IPS-NIHi11 (cell line): ENCODE measurements at regions not wholly inside any gene's neighbourhood (a gene's known extent, or its start where the extent isn't known, plus 50 kb on each side); places are given as distances from the start of the nearest gene placed in this dataset.

Experiments used
- DNase-seq: peaks from one replicate; pipeline ENCODE4 v3.0.0; 2012; ENCODE audit warnings: mixed read lengths, low spot score

DNA sequence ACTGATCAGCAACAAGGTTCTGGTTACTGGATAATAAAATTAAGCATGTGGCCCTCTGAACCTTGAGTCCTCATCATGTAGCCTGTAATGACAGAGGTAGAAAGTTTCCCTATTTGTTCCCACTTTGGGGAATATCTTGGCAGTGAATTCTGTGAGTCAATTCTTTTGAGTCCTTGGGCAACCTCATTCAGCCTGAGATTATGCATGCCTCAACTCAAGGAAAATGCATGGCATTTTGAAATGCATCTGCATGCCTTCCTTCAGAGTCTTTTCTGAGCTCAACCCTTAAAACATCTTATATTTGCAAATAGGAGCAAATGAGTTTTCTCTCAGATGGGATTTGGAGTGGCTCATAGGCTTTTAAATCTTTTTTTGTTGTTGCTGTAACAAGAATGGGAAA is 218.1 kb upstream of the CD180 start:
- DNase-seq = no peak

DNA sequence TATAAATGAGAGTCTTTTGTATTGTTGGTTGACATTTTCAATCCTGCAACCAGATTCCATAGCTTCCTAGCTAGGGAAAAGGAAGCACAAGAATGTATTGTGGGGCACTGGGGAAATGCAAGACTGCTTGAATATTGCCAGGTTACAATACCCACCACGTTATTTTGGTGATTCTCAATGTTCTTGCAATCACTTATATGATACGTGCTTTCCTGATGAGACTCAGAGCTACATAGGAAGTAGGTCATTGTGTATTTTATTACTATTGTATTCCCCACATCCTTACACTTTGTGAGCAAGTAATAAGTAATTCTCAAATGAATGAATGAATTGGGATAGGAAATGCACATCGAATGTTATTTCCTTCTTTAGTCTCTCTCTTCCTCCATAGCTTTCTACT is 217.1 kb upstream of the CD180 start:
- no peak for DNase-seq

DNA sequence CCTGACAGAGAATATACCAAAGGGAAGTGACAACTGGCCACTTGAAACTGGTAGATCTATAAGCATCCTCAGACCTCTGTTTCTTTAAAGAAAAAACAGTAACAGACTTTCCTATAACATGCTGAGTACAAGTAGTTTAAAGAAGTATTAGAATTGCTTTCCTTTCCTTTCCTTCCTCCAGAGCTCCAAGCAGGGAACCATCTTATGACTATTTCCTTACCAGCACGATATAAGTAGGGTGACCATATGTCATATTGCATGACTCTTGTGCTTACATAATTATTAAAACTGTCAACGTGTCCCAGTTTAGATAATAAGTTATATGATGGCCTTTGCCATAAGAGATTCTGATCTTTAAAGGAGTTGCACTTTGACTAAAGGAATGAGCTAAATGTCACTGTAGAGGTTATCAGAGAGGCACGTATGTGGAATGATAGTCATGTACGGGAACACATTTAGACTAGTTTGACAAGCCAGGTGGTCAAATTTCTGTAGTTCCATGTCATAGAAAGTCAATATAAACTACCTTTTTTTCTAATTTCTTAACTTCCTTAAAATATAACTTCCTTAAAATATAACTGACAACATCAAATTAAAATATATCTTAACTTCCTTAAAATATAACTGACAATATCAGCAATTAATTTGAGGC is 212.7 kb upstream of the CD180 start:
- DNase-seq = no peak

DNA sequence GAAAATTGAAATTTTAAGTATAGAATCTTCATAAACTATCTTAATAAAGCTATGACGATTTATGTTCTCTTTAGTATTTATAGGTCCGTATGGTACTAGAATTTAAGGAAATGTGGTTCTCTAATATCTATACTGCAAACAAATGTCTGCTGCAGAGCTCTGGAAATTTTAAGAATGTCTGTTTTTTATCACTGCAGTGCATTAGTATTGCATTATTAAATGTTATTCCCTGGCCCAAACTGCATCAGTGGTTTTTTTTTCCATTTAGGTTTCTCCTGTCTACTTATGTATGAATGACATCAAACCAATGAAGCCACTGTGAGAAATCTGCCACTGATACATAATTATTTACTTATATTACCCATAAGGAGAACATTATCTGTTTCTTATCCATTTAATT is 211.4 kb upstream of the CD180 start:
- DNase-seq = no peak

DNA sequence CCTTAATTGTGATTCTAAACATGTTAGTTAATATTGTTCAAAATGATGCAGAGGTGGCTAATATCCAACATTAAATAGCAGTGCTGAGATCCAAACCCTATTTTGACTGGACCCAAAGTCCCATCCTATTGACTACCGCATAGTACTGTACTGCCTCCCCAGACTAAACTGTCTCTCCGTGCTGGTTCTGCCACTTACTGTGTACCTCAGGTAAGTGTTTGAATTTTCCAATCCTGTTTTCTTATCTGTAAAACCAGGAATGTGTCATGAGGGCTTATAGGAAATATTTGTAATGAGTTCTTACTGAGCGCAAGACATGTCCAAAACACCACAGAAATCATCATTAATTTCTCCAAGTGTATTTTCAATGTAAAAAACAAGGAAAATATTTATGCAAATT is 209.2 kb upstream of the CD180 start:
- DNase-seq = no peak

DNA sequence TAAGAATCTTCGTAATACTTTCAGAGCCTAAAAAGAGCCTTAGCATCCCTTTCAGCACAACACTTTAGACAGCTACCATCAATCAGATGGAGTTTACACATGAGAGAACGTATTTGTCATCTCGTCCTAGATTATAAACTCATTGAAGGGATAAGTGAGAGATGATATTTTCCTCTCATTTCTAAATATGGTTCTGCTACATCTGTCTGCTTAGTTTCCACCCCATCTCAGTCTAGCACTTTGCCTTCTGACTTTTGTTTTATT is 208.4 kb upstream of the CD180 start:
- DNase-seq = no peak

DNA sequence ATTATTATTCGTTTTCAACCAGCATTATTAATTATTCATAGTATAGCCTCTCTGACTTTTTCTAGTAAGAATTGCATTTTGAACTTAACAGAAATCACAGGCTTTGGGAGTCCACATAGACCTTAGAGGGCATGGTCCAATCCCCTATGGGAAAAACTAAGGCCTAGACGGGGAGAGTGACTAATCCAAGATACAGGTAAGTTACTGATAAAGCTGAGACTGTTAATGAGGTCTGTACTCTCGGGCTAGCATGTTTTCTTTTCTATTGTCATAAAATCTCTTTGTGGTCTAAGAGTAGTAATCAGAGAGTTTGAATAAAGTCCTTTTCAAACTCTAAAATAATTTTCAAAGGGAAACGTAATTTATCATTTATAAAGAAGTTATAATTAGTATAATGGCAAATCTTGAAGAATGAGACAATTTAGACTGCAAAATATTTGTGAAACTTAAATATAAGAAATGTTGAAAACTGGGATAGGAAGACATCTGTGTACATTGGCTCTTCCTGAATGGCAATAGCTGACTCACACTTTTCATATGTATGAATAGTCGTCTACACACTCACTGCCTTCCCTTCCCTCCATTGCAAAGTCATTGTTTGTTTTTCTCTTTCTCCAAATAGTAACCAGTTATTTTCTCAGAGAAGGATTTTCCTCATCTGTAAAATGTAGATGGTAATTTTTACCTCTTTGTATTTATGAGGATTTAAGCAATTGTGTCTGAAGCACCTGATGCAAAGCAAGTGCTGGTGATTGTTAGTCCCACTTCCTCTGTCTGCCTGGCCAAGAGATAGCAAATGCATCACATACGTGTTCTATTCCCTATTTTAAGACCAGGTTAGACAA is 207.9 kb upstream of the CD180 start:
- DNase-seq = no peak

DNA sequence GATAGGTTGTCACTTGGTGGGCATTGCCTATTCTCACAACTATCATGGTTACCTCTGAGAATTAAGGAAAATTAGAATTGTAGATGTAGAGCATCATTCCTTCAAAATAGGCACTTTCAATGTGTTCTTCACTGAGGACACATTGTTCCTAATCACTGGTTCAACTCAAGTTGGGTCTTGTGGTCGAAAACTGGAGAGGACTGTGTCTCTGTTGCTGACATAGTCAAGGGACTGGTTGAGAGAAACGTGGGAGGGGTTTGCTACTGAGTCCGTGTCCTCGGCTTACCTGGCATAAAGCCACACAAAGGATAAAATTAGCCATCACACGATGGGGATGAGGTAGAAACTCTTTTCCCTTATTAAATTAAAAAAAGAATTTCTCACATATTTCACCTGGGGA is 205.9 kb upstream of the CD180 start:
- no peak for DNase-seq

DNA sequence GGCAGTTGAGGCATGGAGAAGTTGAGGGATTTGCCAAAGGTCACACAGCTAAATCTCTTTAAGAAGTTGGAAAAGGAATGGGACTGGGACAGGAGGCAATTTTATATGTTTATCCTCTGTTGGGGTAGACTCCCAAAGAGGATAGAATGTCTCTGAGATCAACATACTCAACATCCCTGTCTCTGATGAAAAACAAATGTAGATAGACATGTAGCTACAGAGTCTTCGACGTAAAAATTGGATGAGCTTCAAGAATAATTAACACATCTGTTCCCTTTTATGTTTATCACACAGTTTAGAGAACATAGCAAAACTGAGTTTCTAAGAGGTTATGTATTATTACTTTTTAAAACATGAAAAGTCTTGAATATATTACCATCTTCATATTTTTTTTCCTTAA is 204.6 kb upstream of the CD180 start:
- no peak for DNase-seq

DNA sequence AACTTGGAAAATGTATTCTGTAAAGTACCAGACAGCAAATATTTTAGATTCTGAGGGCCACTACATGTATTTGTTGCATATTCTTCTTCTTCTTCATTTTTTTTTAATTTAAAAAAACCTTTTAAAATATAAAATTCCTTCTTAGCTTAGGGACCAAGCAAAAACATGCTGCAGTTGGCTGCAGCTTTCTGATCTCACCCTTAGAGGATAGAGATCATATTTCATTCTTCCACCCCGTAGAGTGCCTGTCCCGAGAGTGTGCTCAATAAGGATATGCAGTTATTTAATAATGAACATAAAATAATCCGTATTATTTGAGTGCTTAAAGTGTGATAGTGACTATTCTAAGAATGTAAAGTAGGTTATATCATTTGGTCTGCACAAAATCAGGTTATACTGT is 204.2 kb upstream of the CD180 start:
- DNase-seq = no peak

DNA sequence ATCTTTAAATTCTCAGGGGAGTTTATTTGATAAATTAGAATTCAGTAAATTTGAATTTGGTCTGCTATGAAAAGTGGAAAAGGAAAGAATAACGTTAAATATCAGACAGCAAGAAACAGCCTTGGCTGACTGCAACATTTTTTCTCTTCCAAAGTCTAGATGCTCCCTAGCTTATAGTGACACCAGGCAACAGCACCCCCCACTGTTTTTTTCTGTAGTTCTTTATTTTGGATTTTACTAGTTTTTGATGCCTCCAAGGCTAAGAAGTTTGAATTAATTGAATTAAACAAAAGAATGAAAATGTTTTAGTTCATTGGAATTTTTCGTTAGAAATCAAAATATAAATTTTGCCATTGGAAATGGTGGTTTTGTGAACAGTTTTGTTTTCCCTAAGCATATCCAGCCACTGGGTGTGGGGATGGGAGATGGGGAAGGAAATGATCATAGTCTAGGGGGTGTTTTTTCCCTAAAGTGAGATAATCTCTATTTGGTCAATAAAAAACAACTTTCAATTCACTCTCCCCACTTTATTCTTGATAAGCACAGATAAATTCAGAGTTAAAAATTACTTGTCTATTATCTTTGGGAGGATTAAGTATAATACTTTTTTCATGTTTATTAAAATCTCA is 199.3 kb upstream of the CD180 start:
- no peak for DNase-seq

DNA sequence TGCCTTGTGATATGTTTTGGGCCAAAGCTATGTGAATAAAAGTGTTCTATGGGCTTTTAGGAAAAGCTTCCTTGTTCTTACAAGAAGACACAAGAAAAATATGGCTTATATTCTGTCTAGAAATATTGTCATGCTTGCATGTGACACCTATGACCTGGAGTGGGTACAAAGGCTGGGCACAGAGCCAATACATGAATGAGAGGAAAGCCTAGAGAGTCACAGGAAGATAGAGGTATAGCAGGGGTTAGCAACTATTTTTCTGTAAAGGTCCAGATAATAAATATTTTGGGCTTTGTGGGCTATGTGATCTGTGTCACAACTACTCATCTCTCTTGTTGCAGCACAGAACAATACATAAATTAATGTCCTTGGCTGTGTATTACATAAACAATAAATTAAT is 196.6 kb upstream of the CD180 start:
- DNase-seq = no peak

DNA sequence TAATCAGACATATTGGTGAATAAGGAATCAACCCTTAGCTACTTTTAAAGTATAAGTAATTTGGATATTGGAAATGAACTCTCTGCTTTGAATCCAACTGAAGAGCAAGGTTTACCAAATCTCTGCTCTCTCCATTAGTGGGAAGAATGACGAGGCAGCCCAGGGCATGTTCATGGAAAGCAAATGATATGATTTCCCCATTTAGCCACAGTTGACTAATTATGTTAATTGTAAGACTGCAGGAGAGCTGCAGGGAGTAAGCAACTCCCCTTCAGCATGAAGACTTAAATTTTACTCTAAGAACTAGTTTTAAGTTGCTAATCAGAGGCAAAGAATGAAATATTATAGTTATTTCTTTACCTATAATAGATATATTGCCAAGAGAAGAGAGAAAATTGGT is 194.3 kb upstream of the CD180 start:
- DNase-seq = no peak

DNA sequence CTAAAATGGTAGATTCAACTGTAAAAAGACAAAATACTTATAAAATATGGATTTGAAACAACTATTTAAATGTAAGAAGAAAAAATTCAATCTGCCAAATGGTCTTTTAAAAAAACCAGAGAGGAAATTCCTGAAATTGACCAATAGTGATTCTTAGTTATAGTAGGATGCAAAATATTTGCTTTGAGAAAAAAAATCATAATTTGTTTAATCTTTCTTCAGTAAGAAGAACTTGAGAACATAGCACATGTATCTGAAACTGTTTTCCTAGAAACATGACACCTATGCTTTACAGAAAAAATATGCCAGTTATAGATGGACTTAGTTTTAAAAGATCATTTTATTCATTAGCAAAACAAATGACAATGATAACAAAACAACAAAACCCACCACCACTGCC is 186.9 kb upstream of the CD180 start:
- no peak for DNase-seq

DNA sequence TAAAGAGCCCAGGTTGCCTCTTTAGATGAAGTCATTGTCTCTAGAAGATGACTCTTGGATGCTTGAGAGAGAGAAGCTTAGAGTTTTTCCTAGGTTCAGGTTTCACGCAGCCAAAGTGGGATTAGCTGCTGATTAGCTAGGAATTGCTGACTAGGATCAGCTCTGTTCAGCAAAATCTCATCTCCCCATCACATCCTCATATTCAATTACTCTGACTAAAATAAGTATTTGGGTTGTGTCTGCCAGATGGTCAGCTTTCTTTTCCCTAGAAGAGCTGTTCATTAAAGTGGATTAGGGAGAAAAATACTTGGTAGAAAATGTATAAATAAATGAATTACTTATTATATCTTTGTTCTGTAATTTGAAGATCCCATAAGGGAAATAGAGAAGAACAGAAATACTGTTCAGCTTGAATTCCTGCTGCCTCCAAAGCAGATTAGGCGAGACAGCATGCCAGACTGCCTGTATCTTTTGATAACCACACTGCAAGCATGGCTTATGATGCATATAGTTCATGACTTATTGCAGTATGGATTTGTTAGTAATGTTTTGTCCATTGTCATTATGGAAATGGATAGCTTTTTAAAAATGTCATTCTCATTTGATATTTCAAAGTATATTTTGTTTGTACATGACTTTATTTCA is 184.8 kb upstream of the CD180 start:
- DNase-seq = no peak

DNA sequence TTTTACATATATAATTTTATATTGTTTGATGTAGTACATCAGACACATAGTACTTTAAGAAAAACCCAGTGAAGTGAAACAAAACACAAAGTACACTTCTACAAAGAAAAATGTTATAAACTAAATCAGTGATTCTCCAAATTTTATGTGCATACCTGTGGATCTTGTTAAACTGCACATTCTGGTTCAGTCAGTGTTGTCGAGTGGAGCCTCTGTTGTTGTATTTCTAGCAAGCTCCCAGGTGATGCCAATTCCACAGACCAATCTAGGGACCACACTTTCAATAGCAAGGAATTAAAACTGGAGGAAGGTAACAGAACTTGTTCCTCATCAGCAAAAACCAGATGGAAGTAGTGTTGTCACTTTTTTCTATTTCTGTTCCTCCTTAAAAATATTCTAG is 183.8 kb upstream of the CD180 start:
- DNase-seq = no peak

DNA sequence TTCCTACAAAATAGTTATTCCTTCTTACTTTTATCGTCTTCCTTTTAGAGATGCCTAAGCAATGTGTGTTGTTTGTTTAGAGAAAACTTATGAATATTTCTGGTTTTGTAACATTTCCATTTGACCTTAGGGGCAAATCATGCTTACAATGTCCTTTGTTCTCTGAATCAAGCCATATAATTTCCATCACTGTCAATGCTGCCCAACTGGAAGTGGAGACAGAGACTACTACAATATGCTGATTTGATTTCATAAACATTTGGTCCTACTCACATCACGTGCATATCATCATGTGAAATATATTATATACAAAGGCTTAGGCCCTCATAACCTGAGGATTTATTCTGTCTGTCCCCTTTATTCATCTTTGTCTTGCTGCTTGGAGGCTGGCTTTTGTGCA is 183.2 kb upstream of the CD180 start:
- DNase-seq = no peak

DNA sequence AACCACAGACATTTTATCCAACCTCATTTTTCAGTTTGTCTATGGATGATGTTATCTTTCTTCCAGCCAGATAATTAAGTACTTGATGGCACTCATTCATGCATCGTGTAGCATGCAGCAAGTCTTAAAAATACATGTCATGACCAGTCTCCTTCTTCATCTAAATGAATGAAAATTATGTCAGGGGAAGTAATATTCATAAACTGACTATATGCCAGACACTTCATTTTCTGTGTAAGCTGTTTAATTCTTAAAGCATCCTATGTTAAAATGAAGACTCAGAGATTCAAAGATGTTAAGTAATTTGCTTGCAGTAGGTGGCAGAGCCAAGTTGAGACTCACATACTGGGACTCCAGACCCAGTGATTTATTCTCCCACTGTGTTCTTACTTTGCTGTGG is 181.7 kb upstream of the CD180 start:
- DNase-seq = no peak

DNA sequence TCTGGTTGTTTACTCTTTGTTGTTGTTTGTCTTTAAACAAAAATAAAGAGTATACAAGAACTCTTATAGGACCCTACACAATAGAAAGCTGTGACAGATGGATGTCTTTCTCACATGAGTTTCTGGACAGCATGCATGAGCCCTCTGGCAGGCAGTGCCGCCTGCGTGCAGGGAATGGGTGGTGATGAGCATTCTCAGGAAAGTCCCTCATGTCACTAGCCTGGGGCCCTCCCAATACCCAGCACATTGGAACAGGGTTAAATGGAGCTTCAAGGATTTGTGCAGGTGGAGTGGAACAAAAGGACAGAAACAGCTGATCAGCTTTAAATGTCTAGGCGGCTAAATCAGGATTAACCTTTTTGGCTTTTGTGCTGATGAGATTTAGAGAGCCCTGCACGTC is 181.0 kb upstream of the CD180 start:
- no peak for DNase-seq

DNA sequence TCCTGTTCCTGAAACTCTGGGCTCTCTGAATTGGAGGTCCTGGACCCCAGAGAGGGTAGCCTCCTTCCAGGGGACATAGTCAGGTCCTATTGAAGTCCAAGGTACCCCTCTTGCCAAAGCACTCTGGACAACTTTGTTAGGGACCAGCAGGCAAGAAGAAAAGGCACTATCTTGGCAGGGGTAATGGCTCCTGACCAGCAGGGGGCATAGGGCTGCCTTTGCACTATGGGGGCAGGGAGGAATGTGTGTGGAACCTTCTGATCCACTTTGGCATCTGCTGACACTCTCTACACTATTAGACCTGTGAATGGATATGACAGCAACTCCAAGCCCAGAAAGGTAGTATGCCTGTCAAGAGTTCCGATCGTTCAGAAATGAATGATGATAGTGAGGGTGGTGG is 179.0 kb upstream of the CD180 start:
- DNase-seq = peak; percentile 10

DNA sequence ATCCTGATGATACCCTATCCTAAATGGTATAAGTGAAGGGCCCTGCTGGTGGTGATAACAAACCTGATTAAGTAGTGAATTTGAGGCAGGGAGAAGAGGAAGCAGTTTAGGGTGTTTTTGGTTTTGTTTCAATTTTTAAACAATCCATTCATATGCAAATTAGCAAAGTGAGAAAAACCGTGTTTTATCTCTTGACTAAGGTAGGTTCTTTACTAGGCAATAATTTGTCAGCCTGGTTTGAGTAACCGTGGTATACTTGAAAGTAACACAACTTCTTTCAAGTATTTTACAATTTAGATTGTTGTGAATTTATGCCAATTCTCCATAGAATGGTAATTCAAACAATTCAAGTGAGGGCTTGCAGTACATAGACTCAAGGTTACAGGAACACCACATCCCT is 177.8 kb upstream of the CD180 start:
- no peak for DNase-seq

DNA sequence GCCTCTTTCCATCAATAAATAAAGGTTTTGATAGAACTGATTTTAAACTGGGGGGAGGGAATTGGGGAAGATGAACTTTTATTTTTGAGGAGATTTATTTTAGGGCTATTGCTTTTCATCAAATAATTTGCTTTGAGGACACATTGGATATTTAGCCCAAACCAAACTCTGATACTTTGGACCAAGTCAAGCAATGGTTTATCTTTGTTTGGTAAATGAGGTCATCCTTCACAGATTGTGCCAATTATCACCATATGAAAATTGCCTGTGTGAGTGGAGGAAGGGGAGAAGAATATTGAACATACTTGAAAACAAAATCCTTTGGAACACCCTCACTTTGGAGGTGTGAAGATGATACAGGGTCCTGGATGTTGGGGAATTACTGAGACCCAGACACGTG is 176.9 kb upstream of the CD180 start:
- no peak for DNase-seq

DNA sequence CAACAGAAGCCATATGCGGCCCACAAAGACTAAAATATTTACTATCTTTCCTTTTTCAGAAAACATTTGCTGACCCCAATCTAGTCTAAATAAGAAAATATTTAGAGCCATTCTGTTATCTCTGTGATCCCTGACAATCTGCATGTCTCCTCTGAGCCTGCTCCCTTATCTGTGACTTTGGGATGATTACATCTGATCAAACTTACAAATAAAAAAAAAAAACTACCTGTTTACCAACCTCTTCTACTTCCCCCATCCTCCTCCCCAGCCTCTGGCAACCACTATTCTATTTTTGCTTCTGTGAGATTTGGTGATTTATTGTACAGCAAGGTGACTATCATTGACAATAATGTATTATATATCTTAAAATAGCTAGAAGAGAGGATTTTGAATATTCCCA is 176.3 kb upstream of the CD180 start:
- DNase-seq = no peak
